SK-MEL-5 (cell line): ENCODE measurements at regions not wholly inside any gene's neighbourhood (a gene's known extent, or its start where the extent isn't known, plus 50 kb on each side); places are given as distances from the start of the nearest gene placed in this dataset.
"Not testable (repeated sequence)": the region's sequence is repeated elsewhere in the genome, so short reads cannot be mapped to it uniquely, and the experiment has no call there.

Experiments used
- DNase-seq: peaks from one replicate; pipeline ENCODE4 v3.0.0-alpha.2; 2016; ENCODE audit warnings: low read depth, low spot score
- in situ Hi-C: cut with HindIII; loops from 2 replicates; pipeline ENCODE4 v1.10.0; 2016; ENCODE audit warnings: low sequenced_read_pairs, high pct_unique_total_duplicates, low pct_unique_long_range_greater_than_20kb

GRCh38 chr9:29416204-29416603, 1842.9 kb upstream of the C9orf72 start:
- in situ Hi-C loops: no loop called here
- DNase-seq: no peak

GRCh38 chr9:29422438-29422837, 1849.2 kb upstream of the C9orf72 start:
- DNase-seq: no peak
- in situ Hi-C loops: no loop called here

DNA sequence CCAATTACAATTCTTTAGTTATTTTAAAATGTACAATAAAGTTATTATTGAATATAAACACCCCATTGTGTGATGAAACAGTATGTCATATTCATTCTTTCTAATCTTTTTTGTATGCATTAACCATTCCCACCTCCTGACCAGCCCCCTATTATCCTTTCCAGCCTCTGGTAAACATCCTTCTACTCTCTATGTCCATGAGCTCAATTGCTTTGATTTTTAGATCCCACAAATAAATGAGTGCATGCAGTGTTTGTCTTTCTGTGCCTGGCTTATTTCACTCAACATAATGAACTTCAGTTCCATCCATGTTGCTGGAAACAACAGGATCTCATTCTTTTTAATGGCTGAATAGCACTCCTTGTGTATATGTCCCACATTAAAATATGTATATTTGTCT, 1858.9 kb upstream of the C9orf72 start:
- in situ Hi-C loops: no loop called here
- peak; percentile 3 for DNase-seq

GRCh38 chr9:29432656-29433055, 1859.4 kb upstream of the C9orf72 start:
- in situ Hi-C loops, DNase-seq: not testable (repeated sequence)

DNA sequence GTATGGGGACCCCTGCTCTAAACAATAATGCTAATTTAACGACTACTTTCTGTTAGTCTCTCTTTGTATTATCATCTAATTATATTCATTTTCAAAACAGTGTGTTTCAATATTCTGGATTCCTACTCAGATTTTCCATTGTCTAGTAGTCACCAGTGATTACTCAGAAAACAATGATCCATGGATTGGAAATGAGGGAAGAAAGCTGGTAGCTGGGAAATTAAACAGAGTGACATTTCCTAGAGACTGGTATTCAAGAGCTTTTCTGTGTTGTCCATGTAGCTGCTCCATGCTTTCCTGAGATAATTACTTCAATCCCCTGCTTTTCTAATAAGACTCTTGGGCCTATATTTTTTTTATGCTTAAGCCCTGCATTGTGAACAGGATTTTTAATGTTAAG, 1862.1 kb upstream of the C9orf72 start:
- DNase-seq: no peak
- in situ Hi-C loops: no loop called here

- no peak for DNase-seq
- in situ Hi-C loops: no loop called here
Observed at GRCh38 chr9:29437526-29437925, 1864.2 kb upstream of the C9orf72 start.

GRCh38 chr9:29439961-29440360, 1866.7 kb upstream of the C9orf72 start:
- no peak for DNase-seq
- in situ Hi-C loops: no loop called here

GRCh38 chr9:29440449-29440848, 1867.2 kb upstream of the C9orf72 start:
- in situ Hi-C loops: no loop called here
- no peak for DNase-seq

- in situ Hi-C loops: no loop called here
- DNase-seq: no peak
Observed at GRCh38 chr9:29445751-29446150, 1872.5 kb upstream of the C9orf72 start.

DNA sequence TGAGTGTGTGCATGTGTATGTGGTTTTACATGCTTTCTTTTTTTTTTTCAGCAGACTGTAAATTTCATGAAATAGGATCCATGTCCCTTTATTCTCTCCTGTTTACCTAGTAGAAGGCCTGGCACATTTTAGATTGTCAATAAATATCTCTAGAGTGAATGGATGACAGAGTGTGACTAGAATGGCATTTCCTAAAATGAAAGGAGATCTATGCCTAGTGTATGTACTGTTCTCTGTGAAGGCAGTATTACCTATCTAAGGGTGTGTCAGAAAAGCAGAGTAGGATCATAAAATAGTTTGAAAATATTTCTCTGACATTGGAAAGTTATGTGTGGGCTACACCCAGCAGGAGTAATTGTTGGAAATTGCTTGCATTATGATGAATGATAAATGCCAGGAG, 1876.0 kb upstream of the C9orf72 start:
- in situ Hi-C loops: no loop called here
- no peak for DNase-seq

GRCh38 chr9:29450343-29450875, 1877.1 kb upstream of the C9orf72 start:
- DNase-seq, in situ Hi-C loops: not testable (repeated sequence)

DNA sequence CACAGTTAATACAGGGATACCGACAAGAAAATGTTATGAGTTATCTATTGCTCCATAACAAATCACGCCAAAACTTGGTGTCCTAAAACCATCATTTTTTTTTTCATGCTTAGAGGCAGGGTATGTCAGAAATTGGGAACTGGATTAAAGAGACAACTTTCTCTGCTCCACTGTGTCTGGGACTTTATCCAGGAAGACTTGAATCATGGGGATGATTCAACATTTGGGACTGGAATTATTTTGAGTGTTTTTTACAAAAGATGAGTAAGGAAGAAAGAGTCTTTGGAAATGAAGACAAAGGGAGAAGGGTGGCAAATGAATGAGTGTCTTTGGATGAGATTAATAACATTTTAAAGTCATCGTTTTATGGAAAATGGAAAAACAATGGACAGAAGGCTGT, 1883.7 kb upstream of the C9orf72 start:
- DNase-seq: no peak
- in situ Hi-C loops: no loop called here

DNA sequence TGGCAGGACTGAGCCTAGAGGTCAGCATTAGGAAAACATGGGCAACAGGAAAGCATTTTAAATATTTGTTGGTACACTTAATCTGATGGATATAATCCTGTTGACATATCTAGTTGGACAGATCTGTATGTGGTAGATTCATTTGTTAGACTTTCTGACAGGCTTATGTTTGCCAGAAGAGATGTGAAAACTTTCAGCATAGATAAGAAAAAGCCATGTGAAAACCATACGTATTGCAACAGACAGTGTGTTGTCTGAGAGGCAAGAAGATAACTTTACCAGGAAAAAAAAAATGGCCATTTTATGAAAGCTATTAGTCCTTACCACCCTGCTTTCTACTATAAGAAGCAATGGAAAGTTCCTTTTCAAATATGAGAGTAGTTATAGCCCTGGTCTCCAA, 1902.2 kb upstream of the C9orf72 start:
- in situ Hi-C loops: no loop called here
- DNase-seq: no peak

GRCh38 chr9:29511680-29512079, 1938.4 kb upstream of the C9orf72 start:
- in situ Hi-C loops: no loop called here
- no peak for DNase-seq

GRCh38 chr9:29514336-29514735, 1941.1 kb upstream of the C9orf72 start:
- DNase-seq: no peak
- in situ Hi-C loops: no loop called here

DNA sequence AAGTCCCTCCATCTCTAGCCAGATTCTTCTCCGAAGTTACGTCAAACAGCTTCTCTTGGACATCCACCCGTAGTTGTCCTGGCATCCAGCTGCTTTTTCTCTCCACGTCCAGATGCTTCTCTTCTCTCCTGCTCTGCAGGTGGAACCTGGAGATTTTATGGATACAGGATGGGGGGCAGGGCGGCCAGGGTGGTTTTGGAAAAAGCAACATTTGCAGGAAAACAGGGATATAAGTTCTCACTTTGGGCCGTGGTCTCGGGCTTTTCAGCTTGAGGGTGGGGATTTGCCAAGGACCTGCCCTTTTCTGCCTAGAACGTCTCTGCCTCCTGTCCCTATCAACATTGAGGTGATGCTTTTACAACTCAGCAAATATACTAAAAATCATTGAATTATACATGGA, 1941.6 kb upstream of the C9orf72 start:
- in situ Hi-C loops: no loop called here
- no peak for DNase-seq

GRCh38 chr9:29548436-29548835, 1975.2 kb upstream of the C9orf72 start:
- DNase-seq: no peak
- in situ Hi-C loops: no loop called here

- no peak for DNase-seq
- in situ Hi-C loops: no loop called here
Observed at GRCh38 chr9:29555502-29555901, 1982.2 kb upstream of the C9orf72 start.

DNA sequence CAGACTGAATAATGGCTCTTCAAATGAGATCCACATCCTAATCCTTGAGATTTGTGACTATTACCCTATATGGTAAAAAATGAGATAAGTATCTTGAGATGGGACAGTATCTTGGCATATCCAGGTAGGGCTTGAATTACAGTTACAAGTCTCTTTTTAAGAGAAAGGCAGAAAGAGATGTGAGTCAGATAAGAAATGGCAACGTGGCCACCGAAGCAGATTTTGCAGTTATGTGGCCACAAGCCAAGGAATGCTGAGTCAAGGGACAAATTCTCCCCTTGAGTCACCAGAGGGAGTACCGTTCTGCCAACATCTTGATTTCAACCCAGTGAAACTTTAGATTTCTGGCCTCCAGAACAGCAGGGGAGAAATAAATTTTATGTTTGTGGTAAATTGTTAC, 1983.0 kb upstream of the C9orf72 start:
- DNase-seq: no peak
- in situ Hi-C loops: no loop called here

- no peak for DNase-seq
- in situ Hi-C loops: no loop called here
Observed at GRCh38 chr9:29556746-29557145, 1983.5 kb upstream of the C9orf72 start.
